GM12878 (cell line): ENCODE measurements at regions not wholly inside any gene's neighbourhood (a gene's known extent, or its start where the extent isn't known, plus 50 kb on each side); places are given as distances from the start of the nearest gene placed in this dataset.

Experiments used
- ATAC-seq: fragments of 200-7000 bp; cut with Tn5 transposase; 3 replicates; pipeline ENCODE4 v1.9.1; 2020; ENCODE audit warnings: mild to moderate bottlenecking, moderate library complexity
- BruUV-seq: library from RNA; stranded (reverse); fragments of 400-500 nt; replicated peaks from 2 replicates; lab custom pipeline; 2021; lab: Mats Ljungman, UMichigan
- CTCF ChIA-PET: fragments of 300-600 bp; sonication (Branson Sonifier 250); formaldehyde crosslinking; extraction: SDS; loops from one replicate; lab custom pipeline; 2021; ENCODE audit warnings: inconsistent platforms; lab: Yijun Ruan, JAX
- POLR2A ChIA-PET: fragments of 350-600 bp; formaldehyde crosslinking; extraction: SDS; loops from one replicate; lab custom pipeline; 2021; ENCODE audit warnings: inconsistent platforms; lab: Charles Lee
- RAD21 ChIA-PET: fragments of 300-600 bp; sonication (Branson Sonifier 250); formaldehyde crosslinking; loops from one replicate; lab custom pipeline; 2023; ENCODE audit warnings: antibody characterized with exemption; ENCODE audit not compliant: unreplicated experiment; lab: Charles Lee
- SMC1A ChIA-PET: fragments of 300-600 bp; sonication (Branson Sonifier 250); formaldehyde crosslinking; loops from one replicate; lab custom pipeline; 2023; ENCODE audit not compliant: unreplicated experiment, uncharacterized antibody; lab: Charles Lee
- DNase-seq: peaks from one replicate; pipeline ENCODE4 v3.0.0-alpha.2; 2011; ENCODE audit warnings: low read depth, low spot score
- FAIRE-seq: peaks from 3 replicates; lab custom pipeline; 2011; peaks lifted over from hg19 to GRCh38; lab: Jason Lieb, UNC
- H2AFZ ChIP-seq: 2 replicates; pipeline ENCODE4 v1.6.0; 2011; ENCODE audit warnings: low read depth, low read length, control low read depth; ENCODE audit not compliant: control insufficient read depth
- H3K27ac ChIP-seq: 2 replicates; pipeline ENCODE4 v1.5.1; 2011; ENCODE audit warnings: control low read depth; ENCODE audit not compliant: control insufficient read depth, insufficient read depth
- H3K27me3 ChIP-seq, 2 experiments: replicated peaks in 1 of 2; 2 replicates each; pipeline versions ENCODE4 v1.6.0 to v1.6.1; 2011; ENCODE audit warnings: low read length in 1 of 2; ENCODE audit not compliant: control insufficient read depth in 2 of 2, insufficient read depth in 2 of 2
- H3K36me3 ChIP-seq, 2 experiments: 2 replicates each; pipeline ENCODE4 v1.5.1; 2011; ENCODE audit warnings: low read length in 1 of 2; ENCODE audit not compliant: control insufficient read depth in 2 of 2, insufficient read depth in 2 of 2
- H3K4me1 ChIP-seq: 2 replicates; pipeline ENCODE4 v1.6.1; 2011; ENCODE audit warnings: mild to moderate bottlenecking, low read length, moderate library complexity, mixed read lengths; ENCODE audit not compliant: control insufficient read depth, insufficient read depth
- H3K4me2 ChIP-seq: 2 replicates; pipeline ENCODE4 v1.6.0; 2011; ENCODE audit warnings: control low read depth; ENCODE audit not compliant: control insufficient read depth, insufficient read depth
- H3K4me3 ChIP-seq: fragments of 200-600 bp; sonication (generic); 2 replicates; pipeline ENCODE4 v1.5.1; 2016
- H3K79me2 ChIP-seq: 2 replicates; pipeline ENCODE4 v1.6.0; 2011; ENCODE audit warnings: low read length; ENCODE audit not compliant: control insufficient read depth, insufficient read depth
- H3K9ac ChIP-seq: 2 replicates; pipeline ENCODE4 v1.8.0; 2011; ENCODE audit warnings: low read length, control low read depth, mixed read lengths; ENCODE audit not compliant: control insufficient read depth, insufficient read depth
- H3K9me3 ChIP-seq: replicated peaks from 3 replicates; pipeline ENCODE4 v1.5.1; 2011; ENCODE audit warnings: mild to moderate bottlenecking, low read length; ENCODE audit not compliant: control insufficient read depth, insufficient read depth
- H4K20me1 ChIP-seq: 2 replicates; pipeline ENCODE4 v1.6.0; 2011; ENCODE audit not compliant: control insufficient read depth, insufficient read depth
- ATF7 ChIP-seq: fragments of 450-650 bp; IDR thresholded peaks from 2 replicates; pipeline ENCODE4 v1.6.1; 2016; ENCODE audit warnings: low read depth, mild to moderate bottlenecking
- BMI1 ChIP-seq: fragments of 450-650 bp; IDR thresholded peaks from 2 replicates; pipeline ENCODE4 v1.6.1; 2016; ENCODE audit warnings: mild to moderate bottlenecking, moderate library complexity, borderline replicate concordance
- CEBPZ ChIP-seq: fragments of 150-350 bp; IDR thresholded peaks from 2 replicates; pipeline ENCODE4 v1.6.1; 2016; ENCODE audit warnings: low read depth, low read length
- DPF2 ChIP-seq: fragments of 450-650 bp; IDR thresholded peaks from 2 replicates; pipeline ENCODE4 v1.6.1; 2017; ENCODE audit warnings: mild to moderate bottlenecking
- E2F8 ChIP-seq: fragments of 450-650 bp; IDR thresholded peaks from 2 replicates; pipeline ENCODE4 v1.6.1; 2018; ENCODE audit warnings: mild to moderate bottlenecking, low read depth, moderate library complexity; ENCODE audit not compliant: partially characterized antibody
- FOS ChIP-seq: IDR thresholded peaks from 3 replicates; pipeline ENCODE4 v1.6.1; 2011; ENCODE audit warnings: borderline replicate concordance; ENCODE audit not compliant: insufficient read length; ENCODE audit errors: extremely low read depth
- JUNB ChIP-seq: IDR thresholded peaks from 2 replicates; pipeline ENCODE4 v1.6.1; 2016; ENCODE audit warnings: antibody characterized with exemption, mild to moderate bottlenecking
- KAT2A ChIP-seq: conservative IDR thresholded peaks from 2 replicates; pipeline ENCODE4 v1.6.1; 2011; ENCODE audit warnings: low read depth, low read length; ENCODE audit not compliant: control insufficient read depth
- NBN ChIP-seq: fragments of 450-650 bp; IDR thresholded peaks from 2 replicates; pipeline ENCODE4 v1.6.1; 2016
- RBBP5 ChIP-seq: fragments of 200-600 bp; sonication (generic); conservative IDR thresholded peaks from 2 replicates; pipeline ENCODE4 v1.6.1; 2016
- SREBF1 ChIP-seq: IDR thresholded peaks from 2 replicates; pipeline ENCODE4 v1.6.1; 2012; ENCODE audit warnings: mild to moderate bottlenecking, low read length
- USF2 ChIP-seq: IDR thresholded peaks from 2 replicates; pipeline ENCODE4 v1.6.1; 2011; ENCODE audit warnings: low read depth, low read length, improper control_type of control experiment, borderline replicate concordance
- ZNF274 ChIP-seq: IDR thresholded peaks from one replicate; pipeline ENCODE4 v1.8.0; 2011; ENCODE audit not compliant: insufficient read length, insufficient read depth
- WGBS: methylation state at CpG from one replicate; pipeline ENCODE4 v1.1.6; 2016; ENCODE audit warnings: low lambda C conversion rate; ENCODE audit not compliant: insufficient replicate concordance, insufficient coverage; ENCODE audit errors: missing lambda C conversion rate; 5-methylcytosine and 5-hydroxymethylcytosine counted together
- in situ Hi-C: fragments of 300-500 bp; cut with MboI; formaldehyde crosslinking; loops from 9 replicates; pipeline ENCODE4 v1.14.3; 2018; ENCODE audit warnings: mixed read lengths
- intact Hi-C: fragments of 100-400 bp; cut with micrococcal nuclease; formaldehyde crosslinking; loops from one replicate; pipeline ENCODE4 v1.14.2; 2022; ENCODE audit not compliant: unreplicated experiment

DNA sequence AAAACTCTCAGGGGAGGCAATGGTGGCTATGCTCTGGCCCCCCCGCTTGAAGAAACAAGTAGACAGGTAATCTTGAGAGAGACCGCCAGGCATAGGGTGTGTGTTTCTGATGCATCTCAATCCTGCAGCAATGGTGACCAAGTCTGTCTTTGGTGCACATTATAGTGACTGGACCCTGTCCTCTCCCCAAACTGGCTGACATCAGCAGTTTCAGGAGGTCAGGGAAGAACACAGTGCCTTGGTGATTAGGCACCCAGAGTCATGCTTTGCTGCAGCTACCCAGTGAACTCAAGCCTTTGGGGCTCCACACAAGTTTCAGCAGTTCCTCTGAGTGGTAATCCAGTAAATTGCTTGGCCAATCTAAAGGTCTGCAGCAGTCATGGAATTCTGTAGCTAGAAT, 318.3 kb downstream of the SPIN4 start:
- in situ Hi-C loops (no loop called here), intact Hi-C loops (no loop called here)
- no peak overlapping the region for H3K9ac ChIP-seq
- POLR2A ChIA-PET, result no interaction called here
- H4K20me1 ChIP-seq, result no peaks in the 10 kb centered on the region
- TF ChIP-seq E2F8 (no peak), ZNF274 (no peak), ATF7 (no peak), JUNB (no peak), FOS (no peak), NBN (no peak), CEBPZ (no peak), USF2 (no peak), BMI1 (no peak), KAT2A (no peak), DPF2 (no peak), RBBP5 (no peak), SREBF1 (no peak)
- WGBS, result 43% methylated on average over 2 of the region's 2 CpGs
- SMC1A ChIA-PET, result interaction anchor here (0.9 kb wide), 1 partner anchor 16 kb away, joined by 3 read pairs; no protein-coding TSS in a partner anchor
- H3K9me3 ChIP-seq, result no peaks in the 10 kb centered on the region; the same call in 2 of the 3 replicates
- H3K27ac ChIP-seq, result no peak overlapping the region
- no peak for FAIRE-seq
- ATAC-seq, result no peak
- no peaks in the 10 kb centered on the region for H3K27me3 ChIP-seq
- no peaks in the 10 kb centered on the region for H3K36me3 ChIP-seq
- H2AFZ ChIP-seq, result no peak overlapping the region
- no peak overlapping the region for H3K4me2 ChIP-seq
- no peak overlapping the region for H3K4me3 ChIP-seq
- CTCF ChIA-PET, result interaction anchor here (1.4 to 1.5 kb wide), 2 partner anchors 17 to 20 kb away, joined by 3 to 5 read pairs; no protein-coding TSS in a partner anchor
- DNase-seq, result no peak
- RAD21 ChIA-PET, result no interaction called here
- BruUV-seq, result no TSS peak
- no peaks in the 10 kb centered on the region for H3K79me2 ChIP-seq
- H3K4me1 ChIP-seq, result no peaks in the 10 kb centered on the region
